ENCODE measurements at regions not wholly inside any gene's neighbourhood (a gene's known extent, or its start where the extent isn't known, plus 50 kb on each side); places are given as distances from the start of the nearest gene placed in this dataset.

DNA sequence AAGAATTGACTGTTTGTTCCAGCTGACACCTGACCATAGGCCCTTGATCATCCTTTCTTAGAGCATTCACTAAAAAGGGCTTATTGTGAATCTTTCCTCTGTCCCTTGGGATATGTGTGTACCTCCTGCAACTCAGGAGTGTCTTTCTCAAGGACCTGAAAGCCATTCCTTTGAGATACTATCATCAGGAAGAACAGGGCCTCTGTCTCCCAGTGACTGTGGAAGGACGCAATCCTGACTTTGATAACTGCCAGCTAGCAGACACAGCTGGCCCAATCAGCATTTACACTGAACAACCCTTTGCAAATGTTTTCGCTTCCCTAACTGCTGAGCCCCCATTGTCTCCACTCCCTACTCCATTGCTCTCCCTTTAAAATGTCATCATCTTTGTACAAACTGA is 144.4 kb downstream of the RMI1 start:
- no peak overlapping the region for H3K4me3 ChIP-seq (ENCODE audit: low read depth, low read length)
- TF ChIP-seq CTCF (IDR thresholded peaks at IDR 0.05; ENCODE audit: low read depth, low read length) = no peak

GRCh38 chr9:84129529-84129928 is 148.9 kb downstream of the RMI1 start:
- no peak overlapping the region for H3K4me3 ChIP-seq (ENCODE audit: low read depth, low read length)
- TF ChIP-seq CTCF (IDR thresholded peaks at IDR 0.05; ENCODE audit: low read depth, low read length) = no peak

DNA sequence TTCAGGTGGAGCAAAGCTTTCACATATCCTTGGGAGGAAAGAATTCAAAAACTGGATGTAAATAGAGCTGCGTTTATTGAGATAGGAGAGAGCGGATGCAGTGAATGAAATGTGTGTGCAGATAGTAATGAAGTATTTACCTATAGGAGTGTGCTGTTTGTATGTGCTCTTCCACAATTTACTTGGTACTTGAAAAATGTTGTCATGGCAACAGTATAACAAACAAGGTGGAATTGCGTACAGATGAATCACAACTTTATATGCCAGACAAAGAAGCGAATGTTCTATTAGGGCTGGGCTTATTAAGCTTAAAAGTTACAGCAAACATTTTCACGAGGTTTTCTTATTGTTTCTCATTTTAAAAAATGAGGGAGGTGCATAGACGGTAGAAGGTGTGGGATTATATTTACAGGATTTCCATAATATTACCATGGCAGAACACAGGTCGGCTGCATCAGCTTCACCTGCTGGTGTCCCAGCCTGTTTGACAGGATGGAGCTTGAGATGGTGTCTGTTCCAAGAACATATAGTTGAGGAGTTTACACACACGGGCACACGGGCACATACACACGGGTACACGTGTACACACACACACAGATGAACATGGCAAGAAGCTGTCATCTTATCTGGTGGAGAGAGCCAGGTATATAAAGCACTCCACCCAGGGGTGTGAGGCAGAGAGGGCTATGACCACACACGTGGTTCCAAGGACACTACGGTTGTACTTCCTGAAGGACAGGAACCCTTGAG is 155.7 kb downstream of the RMI1 start:
- no peak overlapping the region for H3K4me3 ChIP-seq (ENCODE audit: low read depth, low read length)
- TF ChIP-seq CTCF (IDR thresholded peaks at IDR 0.05; ENCODE audit: low read depth, low read length) = no peak

DNA sequence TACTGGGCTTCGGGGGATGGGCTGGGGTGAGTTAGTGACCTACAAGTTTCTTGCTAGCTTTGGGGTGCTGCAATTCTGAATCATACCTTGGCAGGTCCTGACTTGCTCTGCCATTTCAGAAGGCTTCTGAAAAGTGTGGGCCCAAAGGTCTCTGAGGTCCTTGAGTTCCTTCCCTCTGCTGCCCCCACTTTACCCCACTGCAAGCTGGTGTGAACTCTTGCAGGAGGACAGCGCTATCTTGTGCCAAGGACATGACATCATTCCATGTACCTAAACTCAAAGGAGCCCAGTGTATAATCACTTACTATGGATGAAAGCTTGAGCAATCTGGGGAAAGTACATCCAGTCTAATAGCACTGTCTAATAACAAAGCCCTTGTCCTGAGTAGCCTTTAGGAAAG is 157.4 kb downstream of the RMI1 start:
- no peak for TF ChIP-seq CTCF (IDR thresholded peaks at IDR 0.05; ENCODE audit: low read depth, low read length)

DNA sequence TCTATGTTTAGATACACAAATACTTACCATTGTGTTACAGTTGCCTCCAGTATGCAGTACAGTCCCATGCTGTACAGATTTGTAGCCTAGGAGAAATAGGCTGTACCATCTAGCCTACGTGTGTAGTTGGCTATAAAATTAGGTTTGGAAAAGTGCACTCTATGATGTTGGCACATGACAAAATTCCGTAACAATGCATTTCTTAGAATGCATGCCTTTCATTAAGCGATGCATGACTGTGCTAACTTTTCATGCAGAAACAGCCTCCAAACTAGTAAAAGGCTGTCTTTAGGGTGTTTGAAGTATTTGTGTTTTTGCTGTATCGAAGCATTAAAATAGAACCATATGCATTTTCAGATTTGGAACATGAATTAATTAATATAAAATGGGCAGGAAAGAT is 157.9 kb downstream of the RMI1 start:
- H3K4me3 ChIP-seq (ENCODE audit: low read depth, low read length) = no peak overlapping the region
- TF ChIP-seq CTCF (IDR thresholded peaks at IDR 0.05; ENCODE audit: low read depth, low read length) = no peak

More for the DNA sequence above, 157.4 kb downstream of the RMI1 start:
- no peak overlapping the region for H3K4me3 ChIP-seq (ENCODE audit: low read depth, low read length)

GRCh38 chr9:84139296-84140070 is 158.9 kb downstream of the RMI1 start:
- no peak for TF ChIP-seq CTCF (IDR thresholded peaks at IDR 0.05; ENCODE audit: low read depth, low read length)
- no peak overlapping the region for H3K4me3 ChIP-seq (ENCODE audit: low read depth, low read length)

- H3K4me3 ChIP-seq (ENCODE audit: low read depth, low read length) = peak overlapping the region; percentile 37
- TF ChIP-seq CTCF (IDR thresholded peaks at IDR 0.05; ENCODE audit: low read depth, low read length) = no peak
Observed at GRCh38 chr9:84140535-84141101, 160.0 kb downstream of the RMI1 start.

Measured in WI38 (cell line).